Mammary epithelial cell (primary cell): ENCODE measurements at regions not wholly inside any gene's neighbourhood (a gene's known extent, or its start where the extent isn't known, plus 50 kb on each side); places are given as distances from the start of the nearest gene placed in this dataset.

Source experiments
- EZH2 ChIP-seq: IDR thresholded peaks from 2 replicates; pipeline ENCODE4 v1.6.1; 2012; ENCODE audit warnings: low read length, inconsistent platforms, borderline replicate concordance
- TF ChIP-seq, protein P1 (sequence below), 2 donors: IDR thresholded peaks in 1 of 2; conservative IDR thresholded peaks in 1 of 2; 2 replicates each; pipeline ENCODE4 v1.5.1; 2011 to 2012; ENCODE audit warnings: inconsistent platforms in 2 of 2, low read length in 2 of 2, mild to moderate bottlenecking in 2 of 2, control low read depth in 1 of 2, low read depth in 1 of 2; ENCODE audit not compliant: insufficient read depth in 1 of 2; ENCODE audit errors: extremely low read depth in 1 of 2

DNA sequence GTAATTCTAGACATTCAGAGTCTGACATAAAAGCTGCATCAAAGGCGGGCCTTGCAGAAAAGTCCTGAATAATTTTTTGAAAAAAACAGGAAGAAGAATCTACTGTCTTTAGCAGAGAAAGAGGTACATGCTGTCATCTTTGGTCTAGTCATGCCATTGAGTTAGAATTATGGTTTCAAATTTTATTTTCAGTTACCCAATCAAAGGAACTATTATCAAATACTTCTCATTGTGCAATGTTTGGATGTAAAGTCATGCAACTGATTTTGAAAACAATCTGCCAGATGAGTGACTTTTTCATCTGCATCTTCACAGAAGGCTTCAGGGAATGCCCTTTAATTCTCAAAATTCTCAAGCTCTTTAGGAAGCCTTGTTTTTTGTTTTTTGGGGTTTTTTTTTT, 803.5 kb downstream of the FLRT2 start:
- TF ChIP-seq, protein P1, sequence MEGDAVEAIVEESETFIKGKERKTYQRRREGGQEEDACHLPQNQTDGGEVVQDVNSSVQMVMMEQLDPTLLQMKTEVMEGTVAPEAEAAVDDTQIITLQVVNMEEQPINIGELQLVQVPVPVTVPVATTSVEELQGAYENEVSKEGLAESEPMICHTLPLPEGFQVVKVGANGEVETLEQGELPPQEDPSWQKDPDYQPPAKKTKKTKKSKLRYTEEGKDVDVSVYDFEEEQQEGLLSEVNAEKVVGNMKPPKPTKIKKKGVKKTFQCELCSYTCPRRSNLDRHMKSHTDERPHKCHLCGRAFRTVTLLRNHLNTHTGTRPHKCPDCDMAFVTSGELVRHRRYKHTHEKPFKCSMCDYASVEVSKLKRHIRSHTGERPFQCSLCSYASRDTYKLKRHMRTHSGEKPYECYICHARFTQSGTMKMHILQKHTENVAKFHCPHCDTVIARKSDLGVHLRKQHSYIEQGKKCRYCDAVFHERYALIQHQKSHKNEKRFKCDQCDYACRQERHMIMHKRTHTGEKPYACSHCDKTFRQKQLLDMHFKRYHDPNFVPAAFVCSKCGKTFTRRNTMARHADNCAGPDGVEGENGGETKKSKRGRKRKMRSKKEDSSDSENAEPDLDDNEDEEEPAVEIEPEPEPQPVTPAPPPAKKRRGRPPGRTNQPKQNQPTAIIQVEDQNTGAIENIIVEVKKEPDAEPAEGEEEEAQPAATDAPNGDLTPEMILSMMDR (conservative IDR thresholded peaks at IDR 0.05 in 1 of 2, IDR thresholded peaks at IDR 0.05 in 1 of 2; ENCODE audit: extremely low read depth in 1 of 2, insufficient read depth in 1 of 2, low read depth in 1 of 2, low read length in 2 of 2): no peak
- TF ChIP-seq EZH2: no peak
